GM10266 (cell line): ENCODE measurements at regions not wholly inside any gene's neighbourhood (a gene's known extent, or its start where the extent isn't known, plus 50 kb on each side); places are given as distances from the start of the nearest gene placed in this dataset.
"Not testable (repeated sequence)": the region's sequence is repeated elsewhere in the genome, so short reads cannot be mapped to it uniquely, and the experiment has no call there.

Source experiments
- DNase-seq: peaks from one replicate; pipeline ENCODE4 v3.0.0; 2012; ENCODE audit errors: extremely low spot score
- CTCF ChIP-seq: IDR thresholded peaks from 2 replicates; pipeline ENCODE4 v1.5.1; 2012; ENCODE audit warnings: mild to moderate bottlenecking, low read depth; ENCODE audit not compliant: control insufficient read depth, insufficient read depth; ENCODE audit errors: missing control alignments

DNA sequence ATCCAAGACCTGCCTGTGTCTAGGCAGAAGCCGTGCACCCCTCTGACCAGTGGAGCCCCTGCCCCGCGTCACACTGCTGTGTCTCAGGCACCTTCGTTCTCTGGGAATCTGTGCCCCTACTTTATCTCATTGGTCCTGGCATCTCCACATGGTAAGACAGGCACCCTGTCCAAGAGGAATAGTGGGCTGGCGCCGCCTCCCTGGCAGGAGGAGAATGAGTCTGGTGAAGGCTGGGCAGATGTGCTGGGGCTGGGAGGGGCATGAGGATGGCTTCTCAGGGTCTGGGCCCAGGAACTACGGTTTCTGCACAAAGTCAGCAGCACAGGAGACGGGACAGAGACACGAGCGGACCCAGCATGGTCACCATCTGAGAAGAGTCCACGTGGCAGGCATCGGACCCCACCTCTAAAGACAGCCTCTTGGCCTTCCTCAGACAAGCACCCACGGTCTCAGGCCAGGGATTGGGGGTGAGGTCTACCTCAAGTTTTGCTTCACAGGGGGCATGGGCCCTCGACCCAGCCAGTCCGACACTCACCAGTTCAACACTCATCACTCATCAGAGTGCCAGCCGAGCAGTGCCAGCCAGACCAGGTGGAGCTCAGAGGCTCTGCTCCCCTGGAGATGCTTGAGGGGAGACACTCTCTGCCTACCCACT, 306.7 kb downstream of the ADGRD1 start:
- TF ChIP-seq CTCF, result no peak
- DNase-seq, result no peak

GRCh38 chr12:131260954-131261353, 307.2 kb downstream of the ADGRD1 start:
- no peak for TF ChIP-seq CTCF
- no peak for DNase-seq

- no peak for DNase-seq
- no peak for TF ChIP-seq CTCF
Measured at GRCh38 chr12:131261906-131262305, 308.2 kb downstream of the ADGRD1 start.

- DNase-seq, result no peak
- no peak for TF ChIP-seq CTCF
Measured at GRCh38 chr12:131263626-131264025, 309.9 kb downstream of the ADGRD1 start.

GRCh38 chr12:131264635-131265034, 310.9 kb downstream of the ADGRD1 start:
- DNase-seq, result no peak
- no peak for TF ChIP-seq CTCF

GRCh38 chr12:131266591-131267467, 313.1 kb downstream of the ADGRD1 start:
- TF ChIP-seq CTCF, result no peak
- DNase-seq, result no peak

- no peak for DNase-seq
Measured at GRCh38 chr12:131267576-131267975, 313.9 kb downstream of the ADGRD1 start.

GRCh38 chr12:131268123-131268522, 314.4 kb downstream of the ADGRD1 start:
- DNase-seq, result not testable (repeated sequence)

More at GRCh38 chr12:131267576-131267975, 313.9 kb downstream of the ADGRD1 start:
- TF ChIP-seq CTCF, result no peak

DNA sequence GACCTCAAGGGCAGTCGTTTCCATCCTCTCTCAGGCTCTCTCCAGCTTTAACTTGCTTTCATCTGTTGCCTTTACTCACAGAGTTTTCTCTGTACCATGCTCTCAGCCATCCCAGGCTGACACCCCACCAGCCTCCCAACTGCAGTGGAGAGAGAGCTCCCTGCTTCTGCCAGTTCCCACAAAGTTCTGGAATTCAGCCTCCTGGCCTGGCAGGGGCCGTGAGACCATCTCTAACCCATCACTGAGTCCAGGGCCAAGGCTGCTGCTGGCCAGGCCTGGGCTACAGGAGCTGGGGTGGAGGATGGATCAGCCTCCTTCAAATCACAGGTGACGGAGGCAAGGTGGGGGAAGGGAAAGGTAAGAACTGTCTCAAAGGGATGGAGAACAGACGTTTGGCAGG, 314.9 kb downstream of the ADGRD1 start:
- not testable (repeated sequence) for DNase-seq
